Fibroblast of villous mesenchyme (primary cell): ENCODE measurements at regions not wholly inside any gene's neighbourhood (a gene's known extent, or its start where the extent isn't known, plus 50 kb on each side); places are given as distances from the start of the nearest gene placed in this dataset.
"Not testable (repeated sequence)": the region's sequence is repeated elsewhere in the genome, so short reads cannot be mapped to it uniquely, and the experiment has no call there.

Experiments used
- DNase-seq: peaks from one replicate; pipeline ENCODE4 v3.0.0-alpha.2; 2010; ENCODE audit warnings: low read depth
- H3K4me3 ChIP-seq: 2 replicates; pipeline ENCODE4 v1.5.1; 2011; ENCODE audit warnings: low read depth, mild to moderate bottlenecking, low read length
- CTCF ChIP-seq: IDR thresholded peaks from 2 replicates; pipeline ENCODE4 v1.5.1; 2012; ENCODE audit warnings: low read depth, mild to moderate bottlenecking, low read length; ENCODE audit not compliant: insufficient read depth

- DNase-seq: peak; percentile 99
- peak overlapping the region; percentile 10 for H3K4me3 ChIP-seq
- no peak for TF ChIP-seq CTCF
Measured at GRCh38 chr2:234880551-234881211, 71.1 kb upstream of the SH3BP4 start.

- DNase-seq: peak; percentile 96
Measured at GRCh38 chr2:234879671-234880455, 72.0 kb upstream of the SH3BP4 start.

GRCh38 chr2:234876621-234877020, 75.2 kb upstream of the SH3BP4 start:
- not testable (repeated sequence) for H3K4me3 ChIP-seq, DNase-seq

More at GRCh38 chr2:234879671-234880455, 72.0 kb upstream of the SH3BP4 start:
- no peak overlapping the region for H3K4me3 ChIP-seq
- TF ChIP-seq CTCF: no peak

GRCh38 chr2:234874347-234875046, 77.3 kb upstream of the SH3BP4 start:
- H3K4me3 ChIP-seq: no peak overlapping the region
- TF ChIP-seq CTCF: no peak
- DNase-seq: no peak

GRCh38 chr2:234873828-234874173, 78.0 kb upstream of the SH3BP4 start:
- no peak for TF ChIP-seq CTCF
- peak; percentile 85 for DNase-seq
- no peak overlapping the region for H3K4me3 ChIP-seq

- DNase-seq: no peak
- H3K4me3 ChIP-seq: no peak overlapping the region
- no peak for TF ChIP-seq CTCF
Measured at GRCh38 chr2:234873103-234873827, 78.6 kb upstream of the SH3BP4 start.
